Thoracic aorta (tissue), 2 donors: ENCODE measurements at regions not wholly inside any gene's neighbourhood (a gene's known extent, or its start where the extent isn't known, plus 50 kb on each side); places are given as distances from the start of the nearest gene placed in this dataset.
A peak's percentile ranks its signal among the peaks of the same experiment; 100 is the strongest.

Source experiments
- ATAC-seq: fragments of 150-250 bp; one replicate; pipeline ENCODE4 v1.8.0; 2017; ENCODE audit warnings: low read depth; ENCODE audit not compliant: insufficient number of reproducible peaks, low FRiP score
- DNase-seq: peaks from one replicate; pipeline ENCODE4 v3.0.0-alpha.2; 2020; ENCODE audit warnings: low spot score
- H3K27ac ChIP-seq, 2 donors: fragments of 200-600 bp; sonication (generic); 1 replicate in 1 of 2; 2 replicates in 1 of 2; pipeline ENCODE4 v1.5.1; 2016; ENCODE audit warnings: mild to moderate bottlenecking in 2 of 2, moderate library complexity in 2 of 2
- H3K27me3 ChIP-seq: fragments of 200-600 bp; sonication (generic); replicated peaks from 2 replicates; pipeline ENCODE4 v1.6.0; 2016; ENCODE audit warnings: mild to moderate bottlenecking; ENCODE audit not compliant: insufficient read depth
- H3K36me3 ChIP-seq: fragments of 200-600 bp; sonication (generic); one replicate; pipeline ENCODE4 v1.5.1; 2016
- H3K4me1 ChIP-seq, 2 donors: fragments of 200-600 bp; sonication (generic); 1 replicate in 1 of 2; 2 replicates in 1 of 2; pipeline versions ENCODE4 v1.5.1 to v1.6.0; 2016; ENCODE audit warnings: low read depth in 2 of 2, mild to moderate bottlenecking in 1 of 2; ENCODE audit not compliant: control insufficient read depth in 1 of 2
- H3K4me3 ChIP-seq: fragments of 200-600 bp; sonication (generic); 2 replicates; pipeline ENCODE4 v1.5.1; 2016; ENCODE audit warnings: mild to moderate bottlenecking
- H3K9me3 ChIP-seq: fragments of 200-600 bp; sonication (generic); 2 replicates; pipeline ENCODE4 v1.5.1; 2016
- TF ChIP-seq, protein P1 (sequence below): fragments of 200-600 bp; sonication (generic); IDR thresholded peaks from one replicate; pipeline ENCODE4 v1.5.1; 2019; ENCODE audit warnings: antibody characterized with exemption

DNA sequence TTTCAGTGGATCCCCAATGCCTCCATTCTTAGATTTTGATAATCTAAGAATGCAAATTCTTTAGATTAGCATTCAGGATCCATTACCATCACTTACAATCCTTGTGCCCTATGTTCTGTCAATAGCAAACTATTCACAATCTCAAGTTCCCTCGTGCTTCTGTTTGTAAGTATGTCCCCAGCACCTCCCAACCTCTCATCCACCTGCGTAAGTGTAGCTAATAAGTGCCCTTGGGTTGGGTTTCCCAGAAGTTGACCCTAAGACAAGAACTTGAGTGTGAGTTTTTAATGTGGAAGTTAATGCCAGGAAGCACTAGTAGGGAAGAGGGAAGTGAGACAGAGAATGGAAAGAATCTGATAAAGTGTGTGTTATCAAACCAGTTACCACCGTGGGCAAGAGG, 72.6 kb upstream of the PAK5 start:
- Histone ChIP-seq H3K4me3 (no peak overlapping the region), H3K9me3 (no peaks in the 10 kb centered on the region), H3K27ac (no peak overlapping the region), H3K4me1 (no peaks in the 10 kb centered on the region), H3K27me3 (no peaks in the 10 kb centered on the region), H3K36me3 (no peaks in the 10 kb centered on the region)
- no peak for ATAC-seq
- DNase-seq, result no peak
- TF ChIP-seq, protein P1, sequence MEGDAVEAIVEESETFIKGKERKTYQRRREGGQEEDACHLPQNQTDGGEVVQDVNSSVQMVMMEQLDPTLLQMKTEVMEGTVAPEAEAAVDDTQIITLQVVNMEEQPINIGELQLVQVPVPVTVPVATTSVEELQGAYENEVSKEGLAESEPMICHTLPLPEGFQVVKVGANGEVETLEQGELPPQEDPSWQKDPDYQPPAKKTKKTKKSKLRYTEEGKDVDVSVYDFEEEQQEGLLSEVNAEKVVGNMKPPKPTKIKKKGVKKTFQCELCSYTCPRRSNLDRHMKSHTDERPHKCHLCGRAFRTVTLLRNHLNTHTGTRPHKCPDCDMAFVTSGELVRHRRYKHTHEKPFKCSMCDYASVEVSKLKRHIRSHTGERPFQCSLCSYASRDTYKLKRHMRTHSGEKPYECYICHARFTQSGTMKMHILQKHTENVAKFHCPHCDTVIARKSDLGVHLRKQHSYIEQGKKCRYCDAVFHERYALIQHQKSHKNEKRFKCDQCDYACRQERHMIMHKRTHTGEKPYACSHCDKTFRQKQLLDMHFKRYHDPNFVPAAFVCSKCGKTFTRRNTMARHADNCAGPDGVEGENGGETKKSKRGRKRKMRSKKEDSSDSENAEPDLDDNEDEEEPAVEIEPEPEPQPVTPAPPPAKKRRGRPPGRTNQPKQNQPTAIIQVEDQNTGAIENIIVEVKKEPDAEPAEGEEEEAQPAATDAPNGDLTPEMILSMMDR, result no peak

DNA sequence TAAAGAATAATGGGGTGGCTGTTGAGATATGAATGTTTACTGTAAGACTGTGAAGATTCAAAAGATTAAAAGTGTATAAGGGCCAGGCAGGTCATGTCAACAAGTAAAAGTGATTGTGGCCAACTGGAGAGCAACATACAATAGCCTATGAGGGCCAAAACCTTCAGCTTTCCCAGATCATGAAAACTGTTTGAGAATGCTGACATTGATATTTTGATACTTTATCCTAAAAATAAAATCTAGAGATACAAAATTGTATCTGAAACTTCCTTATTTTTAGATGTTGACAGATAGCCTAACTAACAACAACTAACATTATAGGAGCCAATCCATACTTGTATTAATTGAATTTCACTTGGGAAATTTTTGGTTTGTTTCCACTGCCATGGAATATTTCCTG, 70.3 kb upstream of the PAK5 start:
- no peaks in the 10 kb centered on the region for H3K36me3 ChIP-seq
- DNase-seq (no peak), ATAC-seq (no peak)
- no peak overlapping the region for H3K4me3 ChIP-seq
- TF ChIP-seq, protein P1, result no peak
- H3K4me1 ChIP-seq, result no peaks in the 10 kb centered on the region
- no peak overlapping the region for H3K27ac ChIP-seq
- no peaks in the 10 kb centered on the region for H3K27me3 ChIP-seq
- H3K9me3 ChIP-seq, result no peaks in the 10 kb centered on the region

DNA sequence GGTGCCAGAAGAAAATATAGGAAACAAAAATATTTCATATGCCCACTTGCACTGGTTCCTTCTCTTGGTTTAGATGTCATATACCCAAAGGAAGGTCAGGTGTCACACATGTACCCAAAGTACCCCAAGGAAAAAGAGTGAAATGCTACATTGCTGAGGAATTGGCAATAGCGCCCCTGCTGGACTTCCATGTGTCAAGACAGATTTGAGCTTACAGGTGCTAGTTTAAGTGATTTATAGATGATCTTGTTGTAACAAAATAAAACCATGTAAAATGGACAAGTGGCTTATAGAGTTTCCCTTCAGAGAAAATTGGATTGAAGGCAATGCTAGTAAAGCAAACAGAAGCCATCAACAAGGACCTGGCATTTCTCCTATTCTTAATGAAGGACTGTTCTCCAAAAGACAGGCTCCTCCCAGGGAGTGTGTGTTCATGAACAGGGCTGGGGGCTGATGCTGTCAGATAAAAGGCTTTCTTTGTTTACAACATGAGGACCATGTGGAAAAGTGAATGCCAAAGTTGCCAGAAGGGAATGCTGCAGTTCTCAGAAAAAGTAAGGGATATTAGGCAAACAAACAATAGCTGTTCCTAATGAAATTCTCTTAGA, 64.3 kb upstream of the PAK5 start:
- no peak overlapping the region for H3K27ac ChIP-seq
- DNase-seq (no peak), ATAC-seq (no peak)
- TF ChIP-seq, protein P1, result no peak
- no peak overlapping the region for H3K4me3 ChIP-seq
- no peaks in the 10 kb centered on the region for H3K27me3 ChIP-seq
- no peaks in the 10 kb centered on the region for H3K9me3 ChIP-seq
- no peaks in the 10 kb centered on the region for H3K36me3 ChIP-seq
- no peaks in the 10 kb centered on the region for H3K4me1 ChIP-seq

DNA sequence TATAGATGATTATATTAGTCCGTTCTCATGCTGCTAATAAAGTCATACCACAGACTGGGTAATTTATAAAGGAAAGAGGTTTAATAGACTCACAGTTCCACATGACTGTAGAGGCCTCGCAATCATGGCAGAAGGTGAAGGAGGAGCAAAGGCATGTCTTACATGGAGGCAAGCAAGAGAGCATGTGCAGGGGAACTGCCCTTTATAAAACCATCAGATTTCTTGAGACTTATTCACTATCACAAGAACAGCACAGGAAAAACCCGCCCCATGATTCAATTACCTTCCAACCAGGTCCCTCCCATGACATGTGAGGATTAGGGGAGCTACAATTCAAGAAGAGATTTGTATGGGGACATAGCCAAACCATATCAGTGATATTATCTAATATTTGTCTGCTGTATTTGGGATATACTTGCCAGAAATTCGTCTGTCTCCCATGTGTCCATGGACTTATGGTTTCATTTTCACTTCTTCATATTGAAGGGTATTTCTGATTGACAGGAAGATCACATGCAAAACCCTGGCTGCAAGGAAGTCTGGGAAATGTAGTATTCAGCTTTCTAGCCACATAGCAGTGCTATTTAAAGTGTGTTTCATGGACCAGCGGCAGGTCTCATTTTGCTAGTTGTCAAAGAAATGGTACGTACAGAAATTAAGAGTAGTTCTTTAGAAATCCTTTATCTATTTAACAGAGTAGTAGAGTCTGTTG, 50.5 kb upstream of the PAK5 start:
- H3K9me3 ChIP-seq, result no peaks in the 10 kb centered on the region
- H3K36me3 ChIP-seq, result no peaks in the 10 kb centered on the region
- no peak overlapping the region for H3K27ac ChIP-seq
- peak overlapping the region; percentile 19 for H3K4me3 ChIP-seq
- TF ChIP-seq, protein P1, result no peak
- no peaks in the 10 kb centered on the region for H3K4me1 ChIP-seq
- DNase-seq, result no peak
- H3K27me3 ChIP-seq, result no peaks in the 10 kb centered on the region
- no peak for ATAC-seq
